SK-N-SH treated with all-trans-retinoic acid at 6 μM for 48 hours (cell line): ENCODE measurements at regions not wholly inside any gene's neighbourhood (a gene's known extent, or its start where the extent isn't known, plus 50 kb on each side); places are given as distances from the start of the nearest gene placed in this dataset.
A peak's percentile ranks its signal among the peaks of the same experiment; 100 is the strongest.

Experiments used
- ATAC-seq: fragments of 200-7000 bp; cut with Tn5 transposase; 3 replicates; pipeline ENCODE4 v1.9.1; 2020; ENCODE audit warnings: mild to moderate bottlenecking, moderate library complexity
- ARNTL ChIP-seq: fragments of 450-650 bp; formaldehyde crosslinking; IDR thresholded peaks from 2 replicates; pipeline ENCODE4 v1.5.0; 2020; ENCODE audit warnings: low read depth, mild to moderate bottlenecking, moderate library complexity, borderline replicate concordance
- CSDC2 ChIP-seq: fragments of 250-450 bp; sonication (Bioruptor Pico); IDR thresholded peaks from 2 replicates; pipeline ENCODE4 v1.5.0; 2020; ENCODE audit warnings: mild to moderate bottlenecking, moderate library complexity
- ESRRG ChIP-seq: fragments of 250-450 bp; sonication (Bioruptor Pico); IDR thresholded peaks from 2 replicates; pipeline ENCODE4 v1.6.1; 2021; ENCODE audit warnings: mild to moderate bottlenecking
- GLIS3 ChIP-seq: fragments of 250-450 bp; sonication (Bioruptor Pico); IDR thresholded peaks from 2 replicates; pipeline ENCODE4 v1.5.0; 2020; ENCODE audit warnings: mild to moderate bottlenecking, moderate library complexity
- ISL1 ChIP-seq: fragments of 250-450 bp; sonication (Bioruptor Pico); IDR thresholded peaks from 2 replicates; pipeline ENCODE4 v2.1.2; 2022; ENCODE audit warnings: mild to moderate bottlenecking, moderate library complexity
- OSR1 ChIP-seq: fragments of 250-450 bp; sonication (Bioruptor Pico); IDR thresholded peaks from 2 replicates; pipeline ENCODE4 v1.8.0; 2022; ENCODE audit warnings: moderate library complexity, mild to moderate bottlenecking, inconsistent platforms
- PPARA ChIP-seq: fragments of 250-450 bp; sonication (Bioruptor Pico); IDR thresholded peaks from 2 replicates; pipeline ENCODE4 v1.5.0; 2020; ENCODE audit warnings: mild to moderate bottlenecking, borderline replicate concordance
- RARB ChIP-seq: fragments of 250-450 bp; sonication (Bioruptor Pico); IDR thresholded peaks from 2 replicates; pipeline ENCODE4 v1.8.0; 2021; ENCODE audit warnings: mild to moderate bottlenecking, moderate library complexity
- SNAI2 ChIP-seq: fragments of 250-450 bp; sonication (Bioruptor Pico); IDR thresholded peaks from 2 replicates; pipeline ENCODE4 v1.5.0; 2020; ENCODE audit warnings: mild to moderate bottlenecking, moderate library complexity
- TCF4 ChIP-seq: fragments of 250-450 bp; sonication (Bioruptor Pico); IDR thresholded peaks from 2 replicates; pipeline ENCODE4 v1.8.0; 2021; ENCODE audit warnings: mild to moderate bottlenecking, moderate library complexity, borderline replicate concordance
- TOX ChIP-seq: fragments of 250-450 bp; sonication (Bioruptor Pico); IDR thresholded peaks from 2 replicates; pipeline ENCODE4 v1.8.0; 2021; ENCODE audit warnings: mild to moderate bottlenecking, moderate library complexity, borderline replicate concordance
- ZC3H10 ChIP-seq: fragments of 250-450 bp; sonication (Bioruptor Pico); IDR thresholded peaks from 2 replicates; pipeline ENCODE4 v1.5.1; 2021; ENCODE audit warnings: mild to moderate bottlenecking, moderate library complexity
- ZFP3 ChIP-seq: fragments of 250-450 bp; sonication (Bioruptor Pico); IDR thresholded peaks from 2 replicates; pipeline ENCODE4 v1.5.0; 2020; ENCODE audit warnings: mild to moderate bottlenecking, moderate library complexity
- ZFP30 ChIP-seq: fragments of 450-650 bp; formaldehyde crosslinking; IDR thresholded peaks from 2 replicates; pipeline ENCODE4 v1.5.0; 2022; ENCODE audit warnings: mild to moderate bottlenecking, moderate library complexity
- ZNF565 ChIP-seq: fragments of 450-650 bp; formaldehyde crosslinking; conservative IDR thresholded peaks from 2 replicates; pipeline ENCODE4 v1.5.0; 2020; ENCODE audit warnings: low read depth, mild to moderate bottlenecking, moderate library complexity
- ZNF70 ChIP-seq: fragments of 450-650 bp; formaldehyde crosslinking; IDR thresholded peaks from 2 replicates; pipeline ENCODE4 v1.5.0; 2020; ENCODE audit warnings: mild to moderate bottlenecking, moderate library complexity
- ZNF8 ChIP-seq: fragments of 450-650 bp; formaldehyde crosslinking; IDR thresholded peaks from 2 replicates; pipeline ENCODE4 v1.5.0; 2020; ENCODE audit warnings: mild to moderate bottlenecking, moderate library complexity
- TF ChIP-seq, protein P1 (sequence below): fragments of 250-450 bp; sonication (Bioruptor Pico); IDR thresholded peaks from 2 replicates; pipeline ENCODE4 v1.5.1; 2020; ENCODE audit warnings: low read depth, mild to moderate bottlenecking, moderate library complexity
- TF ChIP-seq, protein P2 (sequence below): fragments of 250-450 bp; sonication (Bioruptor Pico); IDR thresholded peaks from 2 replicates; pipeline ENCODE4 v1.5.0; 2020; ENCODE audit warnings: mild to moderate bottlenecking, moderate library complexity
- TF ChIP-seq, protein P3 (sequence below): fragments of 250-450 bp; sonication (Bioruptor Pico); IDR thresholded peaks from 2 replicates; pipeline ENCODE4 v1.8.0; 2020; ENCODE audit warnings: mild to moderate bottlenecking, moderate library complexity, borderline replicate concordance

DNA sequence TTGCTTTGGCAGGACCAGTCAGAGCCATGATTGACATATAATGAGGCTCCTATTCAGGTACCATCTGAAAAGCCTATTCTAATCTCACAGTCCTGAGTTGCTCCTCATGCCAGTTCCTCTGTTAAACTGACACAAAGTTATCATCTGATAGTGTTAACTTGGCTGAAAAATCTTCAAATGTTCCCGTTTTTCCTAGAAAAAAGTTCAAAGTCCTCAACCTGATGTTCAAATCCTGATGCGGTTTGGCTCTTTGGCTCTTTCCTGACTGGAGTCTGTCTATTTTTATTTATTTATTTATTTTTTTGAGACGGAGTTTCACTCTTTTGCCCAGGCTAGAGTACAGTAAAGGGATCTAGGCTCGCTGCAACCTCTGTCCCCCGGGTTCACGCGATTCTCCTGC, 244.2 kb downstream of the ANKRD50 start:
- TF ChIP-seq, protein P1, sequence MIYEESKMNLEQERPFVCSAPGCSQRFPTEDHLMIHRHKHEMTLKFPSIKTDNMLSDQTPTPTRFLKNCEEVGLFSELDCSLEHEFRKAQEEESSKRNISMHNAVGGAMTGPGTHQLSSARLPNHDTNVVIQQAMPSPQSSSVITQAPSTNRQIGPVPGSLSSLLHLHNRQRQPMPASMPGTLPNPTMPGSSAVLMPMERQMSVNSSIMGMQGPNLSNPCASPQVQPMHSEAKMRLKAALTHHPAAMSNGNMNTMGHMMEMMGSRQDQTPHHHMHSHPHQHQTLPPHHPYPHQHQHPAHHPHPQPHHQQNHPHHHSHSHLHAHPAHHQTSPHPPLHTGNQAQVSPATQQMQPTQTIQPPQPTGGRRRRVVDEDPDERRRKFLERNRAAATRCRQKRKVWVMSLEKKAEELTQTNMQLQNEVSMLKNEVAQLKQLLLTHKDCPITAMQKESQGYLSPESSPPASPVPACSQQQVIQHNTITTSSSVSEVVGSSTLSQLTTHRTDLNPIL (CRISPR knock-in tag) = no peak
- no peak for TF ChIP-seq ZNF8 (CRISPR knock-in tag)
- no peak for TF ChIP-seq TOX (CRISPR knock-in tag)
- TF ChIP-seq PPARA (CRISPR knock-in tag) = no peak
- no peak for TF ChIP-seq CSDC2 (CRISPR knock-in tag)
- TF ChIP-seq GLIS3 (CRISPR knock-in tag) = no peak
- TF ChIP-seq ARNTL = no peak
- TF ChIP-seq ZC3H10 = no peak
- no peak for TF ChIP-seq ESRRG (CRISPR knock-in tag)
- TF ChIP-seq ZNF70 = no peak
- TF ChIP-seq, protein P2, sequence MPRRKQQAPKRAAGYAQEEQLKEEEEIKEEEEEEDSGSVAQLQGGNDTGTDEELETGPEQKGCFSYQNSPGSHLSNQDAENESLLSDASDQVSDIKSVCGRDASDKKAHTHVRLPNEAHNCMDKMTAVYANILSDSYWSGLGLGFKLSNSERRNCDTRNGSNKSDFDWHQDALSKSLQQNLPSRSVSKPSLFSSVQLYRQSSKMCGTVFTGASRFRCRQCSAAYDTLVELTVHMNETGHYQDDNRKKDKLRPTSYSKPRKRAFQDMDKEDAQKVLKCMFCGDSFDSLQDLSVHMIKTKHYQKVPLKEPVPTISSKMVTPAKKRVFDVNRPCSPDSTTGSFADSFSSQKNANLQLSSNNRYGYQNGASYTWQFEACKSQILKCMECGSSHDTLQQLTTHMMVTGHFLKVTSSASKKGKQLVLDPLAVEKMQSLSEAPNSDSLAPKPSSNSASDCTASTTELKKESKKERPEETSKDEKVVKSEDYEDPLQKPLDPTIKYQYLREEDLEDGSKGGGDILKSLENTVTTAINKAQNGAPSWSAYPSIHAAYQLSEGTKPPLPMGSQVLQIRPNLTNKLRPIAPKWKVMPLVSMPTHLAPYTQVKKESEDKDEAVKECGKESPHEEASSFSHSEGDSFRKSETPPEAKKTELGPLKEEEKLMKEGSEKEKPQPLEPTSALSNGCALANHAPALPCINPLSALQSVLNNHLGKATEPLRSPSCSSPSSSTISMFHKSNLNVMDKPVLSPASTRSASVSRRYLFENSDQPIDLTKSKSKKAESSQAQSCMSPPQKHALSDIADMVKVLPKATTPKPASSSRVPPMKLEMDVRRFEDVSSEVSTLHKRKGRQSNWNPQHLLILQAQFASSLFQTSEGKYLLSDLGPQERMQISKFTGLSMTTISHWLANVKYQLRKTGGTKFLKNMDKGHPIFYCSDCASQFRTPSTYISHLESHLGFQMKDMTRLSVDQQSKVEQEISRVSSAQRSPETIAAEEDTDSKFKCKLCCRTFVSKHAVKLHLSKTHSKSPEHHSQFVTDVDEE (CRISPR knock-in tag) = no peak
- TF ChIP-seq RARB (CRISPR knock-in tag) = no peak
- TF ChIP-seq SNAI2 = no peak
- TF ChIP-seq ZFP30 (CRISPR knock-in tag) = no peak
- no peak for ATAC-seq

DNA sequence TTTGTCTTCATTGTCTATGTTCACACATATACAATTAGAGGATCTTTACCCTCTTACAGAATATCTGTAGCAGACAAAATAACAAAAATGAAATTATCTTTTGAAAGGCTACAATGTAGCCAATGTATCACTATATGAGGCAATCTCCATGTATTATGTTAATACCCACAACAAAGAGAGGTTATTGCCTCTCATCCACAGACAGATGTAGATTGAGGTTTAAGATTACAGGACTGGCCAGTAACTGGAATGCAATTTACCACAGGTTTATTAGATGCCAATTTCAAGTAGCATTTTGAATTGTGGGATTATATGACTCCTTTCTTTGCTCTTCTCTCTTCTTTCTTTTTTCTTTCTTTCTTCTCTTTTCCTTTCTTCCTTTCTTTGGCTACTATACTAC, 242.6 kb downstream of the ANKRD50 start:
- TF ChIP-seq ZFP3 (CRISPR knock-in tag) (no peak), ARNTL (no peak), SNAI2 (no peak), ZNF8 (CRISPR knock-in tag) (no peak), ZNF565 (CRISPR knock-in tag) (no peak), CSDC2 (CRISPR knock-in tag) (no peak), OSR1 (CRISPR knock-in tag) (no peak), ISL1 (CRISPR knock-in tag) (no peak), PPARA (CRISPR knock-in tag) (no peak), RARB (CRISPR knock-in tag) (no peak), ZC3H10 (no peak), ZNF70 (no peak), GLIS3 (CRISPR knock-in tag) (no peak)
- TF ChIP-seq, protein P1 (CRISPR knock-in tag) = no peak
- TF ChIP-seq, protein P3, sequence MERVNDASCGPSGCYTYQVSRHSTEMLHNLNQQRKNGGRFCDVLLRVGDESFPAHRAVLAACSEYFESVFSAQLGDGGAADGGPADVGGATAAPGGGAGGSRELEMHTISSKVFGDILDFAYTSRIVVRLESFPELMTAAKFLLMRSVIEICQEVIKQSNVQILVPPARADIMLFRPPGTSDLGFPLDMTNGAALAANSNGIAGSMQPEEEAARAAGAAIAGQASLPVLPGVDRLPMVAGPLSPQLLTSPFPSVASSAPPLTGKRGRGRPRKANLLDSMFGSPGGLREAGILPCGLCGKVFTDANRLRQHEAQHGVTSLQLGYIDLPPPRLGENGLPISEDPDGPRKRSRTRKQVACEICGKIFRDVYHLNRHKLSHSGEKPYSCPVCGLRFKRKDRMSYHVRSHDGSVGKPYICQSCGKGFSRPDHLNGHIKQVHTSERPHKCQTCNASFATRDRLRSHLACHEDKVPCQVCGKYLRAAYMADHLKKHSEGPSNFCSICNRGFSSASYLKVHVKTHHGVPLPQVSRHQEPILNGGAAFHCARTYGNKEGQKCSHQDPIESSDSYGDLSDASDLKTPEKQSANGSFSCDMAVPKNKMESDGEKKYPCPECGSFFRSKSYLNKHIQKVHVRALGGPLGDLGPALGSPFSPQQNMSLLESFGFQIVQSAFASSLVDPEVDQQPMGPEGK (CRISPR knock-in tag) = no peak

DNA sequence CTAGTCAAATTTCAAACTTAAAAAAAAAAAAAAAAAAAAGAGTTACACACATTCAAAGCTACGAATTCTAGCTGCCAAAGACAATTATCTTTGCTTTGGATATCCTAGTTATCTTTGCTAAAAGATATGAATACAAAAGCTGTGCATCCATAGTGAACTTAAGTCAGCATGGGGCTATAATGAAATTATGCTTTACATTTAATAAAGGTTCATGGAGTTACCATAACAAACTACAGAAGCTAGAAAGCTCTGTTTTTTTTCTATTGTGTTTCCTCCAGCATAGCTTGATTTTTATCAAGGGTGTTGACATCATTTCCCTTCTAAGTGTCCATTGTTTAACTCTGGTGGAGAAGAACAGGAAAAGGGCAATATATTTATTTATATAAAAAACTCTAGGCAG, 234.1 kb downstream of the ANKRD50 start:
- TF ChIP-seq ZNF8 (CRISPR knock-in tag) = peak; percentile 98
- TF ChIP-seq, protein P1 (CRISPR knock-in tag) = peak; percentile 70; the same call in 1 of the 2 replicates
- TF ChIP-seq GLIS3 (CRISPR knock-in tag) = no peak
- no peak for TF ChIP-seq ZFP3 (CRISPR knock-in tag)
- peak; percentile 85 for TF ChIP-seq TCF4 (CRISPR knock-in tag)
- TF ChIP-seq, protein P2 (CRISPR knock-in tag) = peak; percentile 53; the same call in 1 of the 2 replicates
- peak; percentile 94 for TF ChIP-seq ISL1 (CRISPR knock-in tag)
- peak; percentile 78 for ATAC-seq

More for the DNA sequence above, 242.6 kb downstream of the ANKRD50 start:
- no peak for ATAC-seq
